GM13976 (cell line): ENCODE measurements at regions not wholly inside any gene's neighbourhood (a gene's known extent, or its start where the extent isn't known, plus 50 kb on each side); places are given as distances from the start of the nearest gene placed in this dataset.

Experiments used
- DNase-seq: peaks from one replicate; pipeline ENCODE4 v3.0.0; 2012; ENCODE audit warnings: low spot score
- in situ Hi-C: fragments of 300-500 bp; cut with MboI; formaldehyde crosslinking; loops from one replicate; pipeline ENCODE4 v1.12.0; 2022; ENCODE audit warnings: low sequenced_read_pairs, mixed read lengths, inconsistent platforms; ENCODE audit not compliant: unreplicated experiment
- TF ChIP-seq, protein P1 (sequence below): IDR thresholded peaks from 2 replicates; pipeline ENCODE4 v1.5.1; 2012; ENCODE audit warnings: borderline replicate concordance, mild to moderate bottlenecking; ENCODE audit not compliant: insufficient read depth; ENCODE audit errors: extremely low read depth, missing control alignments, control extremely low read depth

DNA sequence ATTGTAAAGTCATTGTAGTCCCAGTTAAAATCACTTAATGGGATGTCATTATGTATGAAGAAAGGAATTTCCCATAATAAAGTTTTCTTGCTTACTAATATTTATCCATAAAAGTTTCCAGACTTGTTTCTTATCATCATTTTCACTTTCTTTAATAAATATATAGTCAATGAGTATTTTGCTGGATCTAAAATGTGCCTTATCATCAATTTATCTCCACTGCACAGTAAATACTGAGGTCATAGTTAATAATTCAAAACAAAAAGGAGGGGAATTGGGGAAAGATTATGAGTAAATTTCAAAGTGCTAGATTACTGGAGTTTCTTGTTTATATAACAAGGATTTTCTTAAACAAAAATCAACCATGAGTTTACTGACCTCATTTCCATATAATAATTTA lies 279.5 kb upstream of the DKK2 start:
- no peak for DNase-seq
- in situ Hi-C loops, result no loop called here
- TF ChIP-seq, protein P1, sequence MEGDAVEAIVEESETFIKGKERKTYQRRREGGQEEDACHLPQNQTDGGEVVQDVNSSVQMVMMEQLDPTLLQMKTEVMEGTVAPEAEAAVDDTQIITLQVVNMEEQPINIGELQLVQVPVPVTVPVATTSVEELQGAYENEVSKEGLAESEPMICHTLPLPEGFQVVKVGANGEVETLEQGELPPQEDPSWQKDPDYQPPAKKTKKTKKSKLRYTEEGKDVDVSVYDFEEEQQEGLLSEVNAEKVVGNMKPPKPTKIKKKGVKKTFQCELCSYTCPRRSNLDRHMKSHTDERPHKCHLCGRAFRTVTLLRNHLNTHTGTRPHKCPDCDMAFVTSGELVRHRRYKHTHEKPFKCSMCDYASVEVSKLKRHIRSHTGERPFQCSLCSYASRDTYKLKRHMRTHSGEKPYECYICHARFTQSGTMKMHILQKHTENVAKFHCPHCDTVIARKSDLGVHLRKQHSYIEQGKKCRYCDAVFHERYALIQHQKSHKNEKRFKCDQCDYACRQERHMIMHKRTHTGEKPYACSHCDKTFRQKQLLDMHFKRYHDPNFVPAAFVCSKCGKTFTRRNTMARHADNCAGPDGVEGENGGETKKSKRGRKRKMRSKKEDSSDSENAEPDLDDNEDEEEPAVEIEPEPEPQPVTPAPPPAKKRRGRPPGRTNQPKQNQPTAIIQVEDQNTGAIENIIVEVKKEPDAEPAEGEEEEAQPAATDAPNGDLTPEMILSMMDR, result no peak

DNA sequence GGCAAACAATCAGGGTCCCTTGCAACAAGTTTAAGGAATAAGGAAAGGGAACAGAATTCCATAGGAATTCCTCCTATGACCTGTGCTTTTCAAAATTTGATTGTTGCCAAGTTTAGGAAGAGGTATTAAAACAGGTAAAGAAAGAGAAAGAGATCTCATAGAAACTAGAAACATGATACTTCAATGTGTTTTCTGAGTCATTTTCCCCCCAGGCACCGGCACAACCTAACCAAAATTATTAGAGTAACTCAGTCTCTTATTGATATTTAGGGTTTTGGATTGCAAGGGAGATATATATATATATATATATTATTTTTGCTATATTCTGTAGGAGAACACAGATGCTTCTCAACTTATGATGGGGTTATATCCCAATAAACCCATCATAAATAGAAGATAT lies 278.0 kb upstream of the DKK2 start:
- TF ChIP-seq, protein P1, result no peak
- in situ Hi-C loops, result no loop called here
- DNase-seq, result no peak

DNA sequence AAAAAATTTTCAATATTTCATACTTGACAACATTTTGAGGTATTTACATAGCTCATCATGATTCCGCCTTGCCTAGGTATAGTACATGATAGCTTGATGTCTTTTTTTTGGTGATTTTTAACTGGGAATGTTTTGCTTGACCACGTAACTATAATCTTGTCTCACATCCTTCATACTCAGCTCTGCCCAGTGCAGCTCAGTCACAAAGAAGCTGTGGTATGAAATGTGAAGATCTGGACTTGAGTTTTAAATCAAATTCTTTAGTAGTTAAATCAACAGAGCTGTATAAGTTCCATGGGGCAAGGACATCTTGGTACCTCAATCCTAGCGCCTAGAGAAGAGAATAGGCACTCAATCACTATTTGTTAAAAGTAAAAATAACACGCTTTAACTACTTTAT lies 276.3 kb upstream of the DKK2 start:
- no peak for DNase-seq
- TF ChIP-seq, protein P1, result no peak
- in situ Hi-C loops, result no loop called here

DNA sequence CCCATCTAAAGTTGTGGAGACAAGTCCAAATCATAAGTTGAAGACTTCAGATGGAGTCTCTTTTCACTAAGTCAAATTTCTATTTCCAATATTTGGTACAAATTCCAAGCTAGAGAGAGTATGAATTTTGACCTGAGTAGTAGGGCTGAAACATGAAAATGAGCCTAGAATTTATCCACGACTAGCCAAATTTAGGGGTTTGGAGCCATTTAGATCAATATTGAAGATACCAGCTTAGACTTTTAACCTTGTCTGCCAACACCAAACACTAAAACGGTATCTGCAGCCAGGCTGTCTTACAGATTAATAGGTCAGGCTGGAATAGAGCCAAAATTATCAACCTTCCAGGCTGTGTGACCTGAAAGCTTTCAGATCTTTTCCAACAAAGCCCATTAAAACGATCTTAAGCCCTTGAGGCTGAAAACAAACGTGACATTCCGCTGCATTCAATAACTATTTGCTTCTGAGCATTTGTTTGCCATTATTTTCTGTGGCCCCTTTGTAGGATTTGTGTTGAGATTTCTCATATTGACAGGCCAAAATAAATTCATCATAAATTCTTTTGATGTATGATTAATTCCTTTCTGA lies 268.7 kb upstream of the DKK2 start:
- in situ Hi-C loops, result no loop called here

DNA sequence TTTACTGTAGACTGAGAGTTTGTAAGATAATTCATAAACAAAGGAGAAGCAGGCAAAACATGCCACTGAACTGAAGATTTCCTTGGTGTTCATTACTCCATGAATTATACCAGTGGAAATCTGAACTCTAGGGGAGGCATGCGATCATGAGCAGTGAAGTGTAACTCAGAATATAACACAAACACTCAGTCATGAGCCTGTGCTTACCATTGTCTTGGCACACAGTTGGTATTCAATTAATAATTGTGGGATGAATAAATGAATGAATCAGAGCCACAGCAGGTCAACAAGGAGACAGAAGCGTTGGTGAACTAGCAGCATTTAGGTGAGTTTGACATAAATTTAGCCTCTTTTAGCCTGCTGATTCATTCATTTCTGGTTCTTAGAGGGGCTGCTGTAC lies 263.5 kb upstream of the DKK2 start:
- in situ Hi-C loops, result no loop called here
- DNase-seq, result no peak
- TF ChIP-seq, protein P1, result no peak

More for the DNA sequence above, 268.7 kb upstream of the DKK2 start:
- no peak for DNase-seq
- TF ChIP-seq, protein P1, result no peak

DNA sequence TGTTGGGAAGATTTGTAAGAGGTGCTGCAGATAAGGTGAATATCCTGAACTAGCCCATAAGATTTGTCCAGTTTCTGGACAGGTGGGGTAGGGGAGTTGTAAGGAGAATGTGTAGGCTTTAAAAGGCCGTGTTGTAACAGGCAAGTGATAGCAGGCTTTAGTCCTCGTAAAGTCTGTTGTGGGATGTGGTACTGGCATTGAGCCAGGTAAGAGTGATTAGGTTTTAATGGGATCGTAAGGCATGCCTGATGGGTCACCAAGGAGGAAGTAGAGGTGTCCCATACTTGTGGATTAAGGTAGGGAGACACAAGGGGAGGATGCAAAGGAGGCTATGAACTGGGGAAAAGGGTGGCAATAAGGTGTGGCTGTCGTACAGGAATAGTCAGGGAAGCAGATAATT lies 256.9 kb upstream of the DKK2 start:
- DNase-seq, result no peak
- in situ Hi-C loops, result no loop called here
- TF ChIP-seq, protein P1, result no peak
